ENCODE measurements at regions not wholly inside any gene's neighbourhood (a gene's known extent, or its start where the extent isn't known, plus 50 kb on each side); places are given as distances from the start of the nearest gene placed in this dataset.
"Not testable (repeated sequence)": the region's sequence is repeated elsewhere in the genome, so short reads cannot be mapped to it uniquely, and the experiment has no call there.

GRCh38 chr2:87649871-87650270, 98.0 kb upstream of the PLGLB2 start:
- not testable (repeated sequence) for H3K9ac ChIP-seq (ENCODE audit: low read depth, low read length); H3K36me3 ChIP-seq (ENCODE audit: control insufficient read depth, insufficient read depth, low read length); H3K27me3 ChIP-seq (ENCODE audit: control insufficient read depth, insufficient read depth, low read length); H3K4me1 ChIP-seq (ENCODE audit: control insufficient read depth, insufficient read depth, low read length); H3K4me3 ChIP-seq (ENCODE audit: low read depth, low read length); H3K9me3 ChIP-seq (ENCODE audit: control insufficient read depth, insufficient read depth, low read length)

- H3K9ac ChIP-seq (ENCODE audit: low read depth, low read length); H3K27me3 ChIP-seq (ENCODE audit: control insufficient read depth, insufficient read depth, low read length); H3K9me3 ChIP-seq (ENCODE audit: control insufficient read depth, insufficient read depth, low read length); H3K4me1 ChIP-seq (ENCODE audit: control insufficient read depth, insufficient read depth, low read length); H3K36me3 ChIP-seq (ENCODE audit: control insufficient read depth, insufficient read depth, low read length); H3K4me3 ChIP-seq (ENCODE audit: low read depth, low read length): not testable (repeated sequence)
Observed at GRCh38 chr2:87650837-87651236, 97.0 kb upstream of the PLGLB2 start.

GRCh38 chr2:87651589-87651988, 96.3 kb upstream of the PLGLB2 start:
- H3K4me1 ChIP-seq (ENCODE audit: control insufficient read depth, insufficient read depth, low read length); H3K9me3 ChIP-seq (ENCODE audit: control insufficient read depth, insufficient read depth, low read length); H3K4me3 ChIP-seq (ENCODE audit: low read depth, low read length); H3K36me3 ChIP-seq (ENCODE audit: control insufficient read depth, insufficient read depth, low read length); H3K27me3 ChIP-seq (ENCODE audit: control insufficient read depth, insufficient read depth, low read length); H3K9ac ChIP-seq (ENCODE audit: low read depth, low read length): not testable (repeated sequence)

- not testable (repeated sequence) for H3K9ac ChIP-seq (ENCODE audit: low read depth, low read length); H3K9me3 ChIP-seq (ENCODE audit: control insufficient read depth, insufficient read depth, low read length); H3K4me1 ChIP-seq (ENCODE audit: control insufficient read depth, insufficient read depth, low read length); H3K27me3 ChIP-seq (ENCODE audit: control insufficient read depth, insufficient read depth, low read length); H3K4me3 ChIP-seq (ENCODE audit: low read depth, low read length); H3K36me3 ChIP-seq (ENCODE audit: control insufficient read depth, insufficient read depth, low read length)
Observed at GRCh38 chr2:87653373-87653772, 94.5 kb upstream of the PLGLB2 start.

DNA sequence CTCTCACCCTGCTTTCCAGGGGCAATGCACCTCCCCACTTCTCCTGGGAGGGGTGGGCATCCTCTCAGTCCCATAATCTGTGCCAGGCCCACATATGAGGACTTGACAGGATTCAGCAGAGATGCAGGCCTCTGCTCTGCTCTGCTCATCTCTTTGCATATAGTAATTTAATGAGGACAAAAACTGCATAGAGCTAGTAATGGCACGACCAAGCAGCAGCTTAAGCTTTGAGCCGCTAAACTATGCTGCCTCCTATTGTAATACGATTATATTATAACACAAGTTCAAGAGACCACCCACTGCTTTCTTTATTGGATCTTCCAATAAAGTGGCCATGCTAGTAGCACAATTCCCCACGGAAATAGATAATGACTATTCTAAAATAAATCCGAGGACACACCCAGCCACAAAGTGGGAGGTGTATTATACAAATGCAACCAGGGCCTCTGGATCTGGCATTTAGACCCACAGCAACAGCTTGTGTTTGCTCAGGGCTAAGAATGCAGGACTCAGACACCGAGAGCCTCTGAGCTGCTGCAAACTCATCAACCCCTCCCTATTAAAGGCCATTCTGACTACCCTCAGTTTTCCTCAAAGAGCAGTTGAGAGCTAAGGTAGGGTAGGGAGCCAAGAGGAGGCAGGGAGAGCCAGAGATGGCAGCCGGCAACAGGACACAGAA, 93.6 kb upstream of the PLGLB2 start:
- H3K36me3 ChIP-seq (ENCODE audit: control insufficient read depth, insufficient read depth, low read length); H3K4me3 ChIP-seq (ENCODE audit: low read depth, low read length); H3K9me3 ChIP-seq (ENCODE audit: control insufficient read depth, insufficient read depth, low read length); H3K27me3 ChIP-seq (ENCODE audit: control insufficient read depth, insufficient read depth, low read length); H3K4me1 ChIP-seq (ENCODE audit: control insufficient read depth, insufficient read depth, low read length); H3K9ac ChIP-seq (ENCODE audit: low read depth, low read length): not testable (repeated sequence)

- not testable (repeated sequence) for H3K4me1 ChIP-seq (ENCODE audit: control insufficient read depth, insufficient read depth, low read length); H3K36me3 ChIP-seq (ENCODE audit: control insufficient read depth, insufficient read depth, low read length); H3K4me3 ChIP-seq (ENCODE audit: low read depth, low read length); H3K9ac ChIP-seq (ENCODE audit: low read depth, low read length); H3K9me3 ChIP-seq (ENCODE audit: control insufficient read depth, insufficient read depth, low read length); H3K27me3 ChIP-seq (ENCODE audit: control insufficient read depth, insufficient read depth, low read length)
Observed at GRCh38 chr2:87657915-87658314, 90.0 kb upstream of the PLGLB2 start.

DNA sequence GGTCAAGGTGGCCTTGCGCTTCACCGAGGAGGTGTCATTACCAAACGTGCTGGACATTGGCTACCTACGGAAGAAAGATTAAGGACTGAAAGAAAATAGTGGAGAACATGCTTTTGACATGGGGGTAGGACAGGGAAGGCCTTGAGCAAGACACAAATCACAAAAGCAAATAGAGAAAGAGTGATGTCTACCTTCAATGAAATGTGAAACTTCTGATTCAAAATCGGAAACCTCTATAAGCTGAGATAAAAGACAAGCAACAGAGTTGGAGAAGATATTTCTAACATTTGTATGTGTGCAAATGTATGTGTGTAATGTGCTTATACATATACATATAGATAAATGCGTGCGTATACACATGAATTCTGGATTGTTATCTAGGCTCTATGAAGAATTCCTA, 89.5 kb upstream of the PLGLB2 start:
- H3K9me3 ChIP-seq (ENCODE audit: control insufficient read depth, insufficient read depth, low read length); H3K36me3 ChIP-seq (ENCODE audit: control insufficient read depth, insufficient read depth, low read length); H3K27me3 ChIP-seq (ENCODE audit: control insufficient read depth, insufficient read depth, low read length); H3K9ac ChIP-seq (ENCODE audit: low read depth, low read length); H3K4me3 ChIP-seq (ENCODE audit: low read depth, low read length); H3K4me1 ChIP-seq (ENCODE audit: control insufficient read depth, insufficient read depth, low read length): not testable (repeated sequence)

- H3K9me3 ChIP-seq (ENCODE audit: control insufficient read depth, insufficient read depth, low read length); H3K4me3 ChIP-seq (ENCODE audit: low read depth, low read length); H3K4me1 ChIP-seq (ENCODE audit: control insufficient read depth, insufficient read depth, low read length); H3K27me3 ChIP-seq (ENCODE audit: control insufficient read depth, insufficient read depth, low read length); H3K9ac ChIP-seq (ENCODE audit: low read depth, low read length); H3K36me3 ChIP-seq (ENCODE audit: control insufficient read depth, insufficient read depth, low read length): not testable (repeated sequence)
Observed at GRCh38 chr2:87658976-87659375, 88.9 kb upstream of the PLGLB2 start.

- not testable (repeated sequence) for H3K36me3 ChIP-seq (ENCODE audit: control insufficient read depth, insufficient read depth, low read length); H3K4me1 ChIP-seq (ENCODE audit: control insufficient read depth, insufficient read depth, low read length); H3K9me3 ChIP-seq (ENCODE audit: control insufficient read depth, insufficient read depth, low read length); H3K9ac ChIP-seq (ENCODE audit: low read depth, low read length); H3K4me3 ChIP-seq (ENCODE audit: low read depth, low read length); H3K27me3 ChIP-seq (ENCODE audit: control insufficient read depth, insufficient read depth, low read length)
Observed at GRCh38 chr2:87660164-87660563, 87.7 kb upstream of the PLGLB2 start.

DNA sequence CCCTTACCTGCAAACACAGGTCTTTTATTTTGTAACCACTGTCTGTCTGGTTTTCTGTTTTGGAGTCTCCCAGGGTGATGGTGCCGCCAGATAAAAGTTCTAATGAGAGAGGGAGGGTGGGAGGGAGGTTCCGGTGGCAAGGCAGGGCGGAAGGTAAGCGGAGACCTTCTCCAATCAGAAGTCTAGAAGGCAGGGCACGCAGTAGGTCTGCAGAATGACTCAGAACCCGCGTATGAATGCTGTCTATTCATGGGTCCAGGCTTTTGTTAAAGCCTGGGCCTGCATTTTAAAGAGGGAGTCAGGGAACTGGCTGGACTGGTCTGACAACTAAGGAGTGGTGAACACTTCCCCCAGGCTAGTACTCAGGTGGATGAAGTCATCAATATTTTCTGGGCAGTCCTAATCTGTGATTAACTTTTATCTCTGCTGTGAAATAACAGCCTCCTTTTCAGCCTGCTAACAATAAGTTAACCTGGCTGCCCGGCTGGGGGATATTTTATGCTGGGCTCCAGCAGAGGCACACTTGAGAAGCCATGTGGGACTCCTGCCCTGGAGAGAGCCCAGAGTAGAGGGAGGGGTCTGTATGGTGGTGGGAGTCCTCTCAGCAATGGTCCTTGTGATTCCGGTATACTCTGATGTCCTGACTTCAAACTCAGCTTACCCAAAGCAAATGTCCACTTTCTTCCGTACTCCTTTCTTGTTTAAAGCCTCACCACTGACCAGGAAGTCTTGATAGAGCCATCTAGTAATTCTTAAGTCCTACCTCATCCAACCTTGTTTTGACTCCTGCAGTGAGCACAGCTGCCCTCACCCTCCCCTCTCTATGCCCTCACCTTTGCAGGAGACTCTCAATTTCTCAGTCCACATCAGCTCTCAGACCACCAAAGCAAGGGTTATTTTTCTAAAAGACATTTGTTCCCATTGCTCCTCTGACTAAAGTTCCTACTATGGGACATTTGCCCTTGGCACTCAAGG, 85.3 kb upstream of the PLGLB2 start:
- H3K36me3 ChIP-seq (ENCODE audit: control insufficient read depth, insufficient read depth, low read length); H3K9me3 ChIP-seq (ENCODE audit: control insufficient read depth, insufficient read depth, low read length); H3K4me1 ChIP-seq (ENCODE audit: control insufficient read depth, insufficient read depth, low read length); H3K4me3 ChIP-seq (ENCODE audit: low read depth, low read length); H3K9ac ChIP-seq (ENCODE audit: low read depth, low read length); H3K27me3 ChIP-seq (ENCODE audit: control insufficient read depth, insufficient read depth, low read length): not testable (repeated sequence)

- H3K9me3 ChIP-seq (ENCODE audit: control insufficient read depth, insufficient read depth, low read length); H3K27me3 ChIP-seq (ENCODE audit: control insufficient read depth, insufficient read depth, low read length); H3K4me1 ChIP-seq (ENCODE audit: control insufficient read depth, insufficient read depth, low read length); H3K9ac ChIP-seq (ENCODE audit: low read depth, low read length); H3K36me3 ChIP-seq (ENCODE audit: control insufficient read depth, insufficient read depth, low read length); H3K4me3 ChIP-seq (ENCODE audit: low read depth, low read length): not testable (repeated sequence)
Observed at GRCh38 chr2:87663347-87663746, 84.5 kb upstream of the PLGLB2 start.

DNA sequence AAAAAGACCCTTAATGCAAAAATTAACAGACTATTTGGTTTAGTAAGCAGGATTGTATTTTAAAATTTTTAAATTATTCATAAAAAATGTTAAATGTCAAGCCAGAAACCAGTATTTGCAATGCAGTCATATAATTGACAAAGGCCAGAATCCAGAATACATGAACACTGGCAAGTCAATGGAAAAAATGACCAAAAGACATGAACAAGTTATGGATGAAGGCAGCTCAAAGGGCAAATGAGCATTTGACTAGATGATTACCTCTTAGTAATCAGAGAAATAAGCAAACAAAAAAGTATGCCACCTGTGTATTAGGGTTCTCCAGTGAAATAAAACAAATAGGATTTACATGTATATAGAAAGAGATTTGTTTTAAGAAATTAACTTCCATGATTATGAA, 80.9 kb upstream of the PLGLB2 start:
- H3K9me3 ChIP-seq (ENCODE audit: control insufficient read depth, insufficient read depth, low read length); H3K9ac ChIP-seq (ENCODE audit: low read depth, low read length); H3K4me1 ChIP-seq (ENCODE audit: control insufficient read depth, insufficient read depth, low read length); H3K27me3 ChIP-seq (ENCODE audit: control insufficient read depth, insufficient read depth, low read length); H3K4me3 ChIP-seq (ENCODE audit: low read depth, low read length); H3K36me3 ChIP-seq (ENCODE audit: control insufficient read depth, insufficient read depth, low read length): not testable (repeated sequence)

Measured in iPS-15b (cell line).